Osteoblast (primary cell): ENCODE measurements at regions not wholly inside any gene's neighbourhood (a gene's known extent, or its start where the extent isn't known, plus 50 kb on each side); places are given as distances from the start of the nearest gene placed in this dataset.

Experiments used
- DNase-seq: peaks from one replicate; pipeline ENCODE4 v3.0.0; 2011; ENCODE audit warnings: low spot score, mixed read lengths; ENCODE audit not compliant: insufficient read length; ENCODE audit errors: missing footprints
- H2AFZ ChIP-seq: 2 replicates; pipeline ENCODE4 v1.6.0; 2011; ENCODE audit warnings: mild to moderate bottlenecking, low read length
- H3K27ac ChIP-seq: 2 replicates; pipeline ENCODE4 v1.5.1; 2011; ENCODE audit warnings: mild to moderate bottlenecking, low read depth, low read length, moderate library complexity
- H3K27me3 ChIP-seq: 2 replicates; pipeline ENCODE4 v1.6.0; 2012; ENCODE audit warnings: mild to moderate bottlenecking, control low read depth, inconsistent platforms, low read length, moderate library complexity; ENCODE audit not compliant: insufficient read depth
- H3K36me3 ChIP-seq: 2 replicates; pipeline ENCODE4 v1.5.1; 2011; ENCODE audit warnings: mild to moderate bottlenecking, low read length, control low read depth, moderate library complexity; ENCODE audit not compliant: insufficient read depth
- H3K4me1 ChIP-seq: 2 replicates; pipeline ENCODE4 v1.5.1; 2011; ENCODE audit warnings: mild to moderate bottlenecking, low read length, control low read depth, moderate library complexity; ENCODE audit not compliant: insufficient read depth
- H3K4me2 ChIP-seq: 2 replicates; pipeline ENCODE4 v1.6.0; 2011; ENCODE audit warnings: mild to moderate bottlenecking, low read length; ENCODE audit not compliant: insufficient read depth
- H3K4me3 ChIP-seq: fragments of 200-600 bp; sonication (generic); 3 replicates; pipeline ENCODE4 v1.5.1; 2012; ENCODE audit warnings: mild to moderate bottlenecking, low read length, inconsistent platforms; ENCODE audit not compliant: insufficient read depth
- H3K79me2 ChIP-seq: 2 replicates; pipeline ENCODE4 v1.6.0; 2012; ENCODE audit warnings: mild to moderate bottlenecking, low read length, control low read depth, inconsistent platforms; ENCODE audit not compliant: insufficient read depth
- H3K9me3 ChIP-seq: 2 replicates; pipeline ENCODE4 v1.5.1; 2011; ENCODE audit warnings: low read depth, low read length, control low read depth
- H4K20me1 ChIP-seq: 2 replicates; pipeline ENCODE4 v1.6.0; 2012; ENCODE audit warnings: mild to moderate bottlenecking, low read length, control low read depth; ENCODE audit not compliant: insufficient read depth
- CTCF ChIP-seq: IDR thresholded peaks from 2 replicates; pipeline ENCODE4 v1.5.1; 2011; ENCODE audit warnings: mild to moderate bottlenecking, low read depth, low read length, moderate library complexity; ENCODE audit errors: extremely low read depth

GRCh38 chr3:65080432-65080831 is 392.6 kb upstream of the ADAMTS9 start:
- no peaks in the 10 kb centered on the region for H4K20me1 ChIP-seq
- no peak overlapping the region for H3K4me2 ChIP-seq
- H3K36me3 ChIP-seq: no peaks in the 10 kb centered on the region
- no peak overlapping the region for H2AFZ ChIP-seq
- H3K27ac ChIP-seq: no peak overlapping the region
- no peaks in the 10 kb centered on the region for H3K79me2 ChIP-seq
- TF ChIP-seq CTCF: no peak
- no peaks in the 10 kb centered on the region for H3K27me3 ChIP-seq
- H3K4me1 ChIP-seq: no peaks in the 10 kb centered on the region
- no peak for DNase-seq
- H3K4me3 ChIP-seq: no peak overlapping the region
- no peaks in the 10 kb centered on the region for H3K9me3 ChIP-seq

GRCh38 chr3:65079560-65079959 is 391.8 kb upstream of the ADAMTS9 start:
- no peak for DNase-seq
- no peak for TF ChIP-seq CTCF
- no peaks in the 10 kb centered on the region for H4K20me1 ChIP-seq
- H3K79me2 ChIP-seq: no peaks in the 10 kb centered on the region
- no peaks in the 10 kb centered on the region for H3K36me3 ChIP-seq
- H3K4me3 ChIP-seq: no peak overlapping the region
- H3K4me2 ChIP-seq: no peak overlapping the region
- no peaks in the 10 kb centered on the region for H3K27me3 ChIP-seq
- H3K27ac ChIP-seq: no peak overlapping the region
- no peaks in the 10 kb centered on the region for H3K9me3 ChIP-seq
- H3K4me1 ChIP-seq: no peaks in the 10 kb centered on the region
- H2AFZ ChIP-seq: no peak overlapping the region

- no peak for DNase-seq
- Histone ChIP-seq H3K27me3 (no peaks in the 10 kb centered on the region), H3K79me2 (no peaks in the 10 kb centered on the region), H3K9me3 (no peaks in the 10 kb centered on the region), H3K36me3 (no peaks in the 10 kb centered on the region), H3K27ac (no peak overlapping the region), H3K4me2 (no peak overlapping the region), H3K4me3 (no peak overlapping the region), H2AFZ (no peak overlapping the region), H3K4me1 (no peaks in the 10 kb centered on the region), H4K20me1 (no peaks in the 10 kb centered on the region)
- TF ChIP-seq CTCF: no peak
Observed at GRCh38 chr3:65078748-65079147, 390.9 kb upstream of the ADAMTS9 start.

- Histone ChIP-seq H3K27ac (no peak overlapping the region), H3K36me3 (no peaks in the 10 kb centered on the region), H3K4me3 (no peak overlapping the region), H3K4me1 (no peaks in the 10 kb centered on the region), H4K20me1 (no peaks in the 10 kb centered on the region), H3K79me2 (no peaks in the 10 kb centered on the region), H3K9me3 (no peaks in the 10 kb centered on the region), H3K4me2 (no peak overlapping the region), H2AFZ (no peak overlapping the region), H3K27me3 (no peaks in the 10 kb centered on the region)
- DNase-seq: no peak
- no peak for TF ChIP-seq CTCF
Observed at GRCh38 chr3:65077124-65077523, 389.3 kb upstream of the ADAMTS9 start.
